Loucy (cell line): ENCODE measurements at regions not wholly inside any gene's neighbourhood (a gene's known extent, or its start where the extent isn't known, plus 50 kb on each side); places are given as distances from the start of the nearest gene placed in this dataset.
"Not testable (repeated sequence)": the region's sequence is repeated elsewhere in the genome, so short reads cannot be mapped to it uniquely, and the experiment has no call there.

Experiments
- CTCF ChIP-seq: fragments of 200-600 bp; sonication (generic); conservative IDR thresholded peaks from 2 replicates; pipeline ENCODE4 v1.5.1; 2014; ENCODE audit warnings: mild to moderate bottlenecking, antibody characterized with exemption, low read length
- EZH2phosphoT487 ChIP-seq: fragments of 200-600 bp; IDR thresholded peaks from 2 replicates; pipeline ENCODE4 v1.6.1; 2018; ENCODE audit warnings: antibody characterized with exemption, mild to moderate bottlenecking, moderate library complexity, borderline replicate concordance

DNA sequence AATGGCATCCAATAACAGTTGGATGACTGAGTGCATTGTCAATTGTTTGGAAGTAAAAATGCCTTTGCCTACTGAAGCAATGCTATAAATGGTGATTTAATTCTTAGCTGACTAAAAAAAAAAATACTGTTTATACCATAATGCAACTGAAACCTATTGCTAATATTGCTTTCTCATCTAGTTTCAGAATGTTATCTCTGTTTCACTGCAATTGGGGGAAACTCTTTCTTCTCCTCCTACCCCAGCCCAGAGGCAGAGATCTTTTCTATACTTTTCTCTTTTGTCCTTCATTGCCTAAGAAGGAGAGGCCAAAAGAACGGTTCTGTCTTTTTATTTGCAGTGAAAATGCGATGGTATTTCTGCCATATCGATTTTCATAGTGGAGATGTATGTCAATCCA lies 242.5 kb downstream of the ZNF92 start:
- TF ChIP-seq CTCF, EZH2phosphoT487: not testable (repeated sequence)
